ENCODE measurements at regions not wholly inside any gene's neighbourhood (a gene's known extent, or its start where the extent isn't known, plus 50 kb on each side); places are given as distances from the start of the nearest gene placed in this dataset.

- Histone ChIP-seq H2AFZ (ENCODE audit: control insufficient read depth, low read depth, low read length) (no peak overlapping the region), H3K79me2 (ENCODE audit: control insufficient read depth, insufficient read depth, low read length) (no peaks in the 10 kb centered on the region), H3K4me3 (no peak overlapping the region), H3K4me2 (ENCODE audit: control insufficient read depth, insufficient read depth) (no peak overlapping the region), H3K27ac (ENCODE audit: control insufficient read depth, insufficient read depth) (no peak overlapping the region), H3K9ac (ENCODE audit: control insufficient read depth, insufficient read depth, low read length) (no peak overlapping the region), H3K27me3 (replicated peaks in 1 of 2; ENCODE audit: control insufficient read depth in 2 of 2, insufficient read depth in 2 of 2, low read length in 1 of 2) (no peaks in the 10 kb centered on the region), H3K36me3 (ENCODE audit: control insufficient read depth in 2 of 2, insufficient read depth in 2 of 2, low read length in 1 of 2) (no peaks in the 10 kb centered on the region), H4K20me1 (ENCODE audit: control insufficient read depth, insufficient read depth) (no peaks in the 10 kb centered on the region), H3K4me1 (ENCODE audit: control insufficient read depth, insufficient read depth, low read length) (no peaks in the 10 kb centered on the region), H3K9me3 (replicated peaks; ENCODE audit: control insufficient read depth, insufficient read depth, low read length) (no peaks in the 10 kb centered on the region)
- intact Hi-C loops (cut with micrococcal nuclease; ENCODE audit: unreplicated experiment), result no loop called here
- POLR2A ChIA-PET, result no interaction called here
- no TSS peak for BruUV-seq (replicated peaks)
- WGBS (ENCODE audit: insufficient coverage, insufficient replicate concordance, low lambda C conversion rate, missing lambda C conversion rate), result 34% methylated on average over 4 of the region's 4 CpGs
- CTCF ChIA-PET, result no interaction called here
- no peak for ATAC-seq
- in situ Hi-C loops (cut with MboI), result no loop called here
- no peak for FAIRE-seq
- RAD21 ChIA-PET (ENCODE audit: unreplicated experiment), result no interaction called here
- DNase-seq (ENCODE audit: low read depth, low spot score), result no peak
- SMC1A ChIA-PET (ENCODE audit: uncharacterized antibody, unreplicated experiment), result interaction anchor here (0.8 kb wide), 1 partner anchor 28 kb away, joined by 3 read pairs; no protein-coding TSS in a partner anchor
- no peak for TF ChIP-seq USF2 (IDR thresholded peaks at IDR 0.05; ENCODE audit: borderline replicate concordance, low read depth, low read length)
- TF ChIP-seq CBX3 (IDR thresholded peaks at IDR 0.05; ENCODE audit: borderline replicate concordance, low read depth), result no peak
- TF ChIP-seq PML (IDR thresholded peaks at IDR 0.05; ENCODE audit: low read length), result no peak
- TF ChIP-seq SRF (IDR thresholded peaks at IDR 0.05; ENCODE audit: low read depth in 2 of 2, low read length in 2 of 2), result no peak
- no peak for TF ChIP-seq NFYA (IDR thresholded peaks at IDR 0.05; ENCODE audit: borderline replicate concordance, low read depth, low read length)
- TF ChIP-seq HDAC2 (IDR thresholded peaks at IDR 0.05), result no peak
- no peak for TF ChIP-seq BCL3 (IDR thresholded peaks at IDR 0.05; ENCODE audit: borderline replicate concordance, insufficient read depth, low read depth, low read length, poor library complexity, severe bottlenecking)
- no peak for TF ChIP-seq SREBF1 (IDR thresholded peaks at IDR 0.05; ENCODE audit: low read length)
- no peak for TF ChIP-seq DPF2 (IDR thresholded peaks at IDR 0.05)
- TF ChIP-seq FOXM1 (IDR thresholded peaks at IDR 0.05; ENCODE audit: low read depth, low read length), result no peak
- no peak for TF ChIP-seq NFYB (IDR thresholded peaks at IDR 0.05; ENCODE audit: insufficient read depth, low read depth, low read length)
- TF ChIP-seq ATF3 (IDR thresholded peaks at IDR 0.05; ENCODE audit: borderline replicate concordance, extremely low read depth, low read depth, low read length), result no peak
- TF ChIP-seq SIN3A (IDR thresholded peaks at IDR 0.05; ENCODE audit: low read depth, low read length), result no peak
- no peak for TF ChIP-seq RCOR1 (conservative IDR thresholded peaks at IDR 0.05; ENCODE audit: low read depth, low read length)
- no peak for TF ChIP-seq KDM1A (IDR thresholded peaks at IDR 0.05; ENCODE audit: borderline replicate concordance)
These were observed 925.8 kb downstream of the TLE1 start for GRCh38 chr9:80763536-80763935.

Data from GM12878 (cell line).